Activated CD4-positive, alpha-beta T cell treated with anti-CD3 and anti-CD28 coated beads, Interleukin-2, amount 10 ng/mL, durations not matched to agents 7 days and 5 days (primary cell): ENCODE measurements at regions not wholly inside any gene's neighbourhood (a gene's known extent, or its start where the extent isn't known, plus 50 kb on each side); places are given as distances from the start of the nearest gene placed in this dataset.
"Not testable (repeated sequence)": the region's sequence is repeated elsewhere in the genome, so short reads cannot be mapped to it uniquely, and the experiment has no call there.

ENCODE experiments used
- CTCF ChIA-PET: fragments of 350-600 bp; sonication (Branson Sonifier 250); formaldehyde crosslinking; loops from one replicate; lab custom pipeline; 2021; ENCODE audit warnings: antibody characterized with exemption; lab: Charles Lee
- POLR2A ChIA-PET: fragments of 350-600 bp; sonication (Branson Sonifier 250); formaldehyde crosslinking; loops from one replicate; lab custom pipeline; 2021; ENCODE audit warnings: antibody characterized with exemption; lab: Charles Lee
- DNase-seq: peaks from one replicate; pipeline ENCODE4 v3.0.0-alpha.2; 2020
- H3K27ac Mint-ChIP-seq: one replicate; pipeline ENCODE4 v1.8.0; 2021; ENCODE audit warnings: mild to moderate bottlenecking, moderate library complexity, mixed read lengths
- H3K27me3 Mint-ChIP-seq: one replicate; pipeline ENCODE4 v1.8.0; 2021; ENCODE audit warnings: mixed read lengths
- H3K36me3 Mint-ChIP-seq: one replicate; pipeline ENCODE4 v1.8.0; 2021; ENCODE audit warnings: low read depth, mixed read lengths
- H3K4me1 Mint-ChIP-seq: one replicate; pipeline ENCODE4 v1.8.0; 2021; ENCODE audit warnings: mixed read lengths
- H3K4me3 Mint-ChIP-seq: one replicate; pipeline ENCODE4 v1.8.0; 2021; ENCODE audit warnings: mild to moderate bottlenecking, moderate library complexity, mixed read lengths
- H3K9me3 Mint-ChIP-seq: one replicate; pipeline ENCODE4 v1.8.0; 2021; ENCODE audit warnings: mixed read lengths

DNA sequence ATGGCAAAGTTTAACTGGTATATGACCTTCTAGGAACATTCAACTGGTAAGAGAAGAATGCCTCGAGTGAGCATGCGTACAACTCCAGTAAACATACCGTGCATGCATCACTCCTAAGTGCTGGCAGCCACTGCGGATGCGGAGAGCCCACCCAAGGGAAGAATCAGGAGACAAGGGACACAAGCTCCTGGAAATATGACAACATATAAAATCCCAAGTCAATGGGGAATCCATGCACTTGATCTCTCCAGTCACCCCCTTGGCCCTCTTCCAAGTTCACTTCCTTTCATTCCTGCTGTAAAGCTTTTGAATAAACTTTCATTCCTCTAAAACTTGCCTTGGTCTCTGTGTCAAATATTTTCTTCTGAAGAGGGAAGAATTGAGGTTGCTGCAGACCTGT is 168.7 kb upstream of the TMCC3 start:
- ChIA-PET POLR2A (no interaction called here), CTCF (interaction anchor here (1.6 kb wide), 1 partner anchor 11 kb away, joined by 3 read pairs; no protein-coding TSS in a partner anchor)
- H3K36me3 Mint-ChIP-seq = no peaks in the 10 kb centered on the region
- no peak for DNase-seq
- no peaks in the 10 kb centered on the region for H3K4me1 Mint-ChIP-seq
- H3K27ac Mint-ChIP-seq = no peak overlapping the region
- peaks cover 2% of the 10 kb centered on the region for H3K27me3 Mint-ChIP-seq
- peaks cover 1% of the 10 kb centered on the region for H3K9me3 Mint-ChIP-seq
- H3K4me3 Mint-ChIP-seq = no peak overlapping the region

DNA sequence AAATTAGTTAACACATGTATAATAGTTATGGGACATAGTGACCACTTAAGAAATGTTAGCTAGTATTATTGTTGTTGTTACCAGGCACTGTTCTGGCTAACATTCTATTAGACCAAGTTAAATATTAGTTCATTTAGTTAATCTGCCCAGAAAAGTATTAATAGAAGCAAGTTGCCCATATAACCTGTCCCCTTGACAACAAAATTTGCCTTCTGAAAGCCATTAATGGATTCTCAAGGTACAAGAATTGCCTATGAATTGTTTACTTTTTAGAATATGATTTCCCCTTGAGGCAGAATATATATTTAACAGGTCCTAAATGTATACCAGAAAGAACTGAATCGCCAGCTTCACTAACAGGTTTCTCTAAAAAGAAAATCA is 167.3 kb upstream of the TMCC3 start:
- no peak for DNase-seq
- no peak overlapping the region for H3K27ac Mint-ChIP-seq
- H3K9me3 Mint-ChIP-seq = peaks cover 13% of the 10 kb centered on the region
- no peaks in the 10 kb centered on the region for H3K4me1 Mint-ChIP-seq
- H3K4me3 Mint-ChIP-seq = no peak overlapping the region
- POLR2A ChIA-PET = no interaction called here
- CTCF ChIA-PET = interaction anchor here (0.6 to 1.6 kb wide), 2 partner anchors 9 to 40 kb away, joined by 3 read pairs; no protein-coding TSS in a partner anchor
- peaks cover 2% of the 10 kb centered on the region for H3K27me3 Mint-ChIP-seq
- peaks cover 5% of the 10 kb centered on the region for H3K36me3 Mint-ChIP-seq

DNA sequence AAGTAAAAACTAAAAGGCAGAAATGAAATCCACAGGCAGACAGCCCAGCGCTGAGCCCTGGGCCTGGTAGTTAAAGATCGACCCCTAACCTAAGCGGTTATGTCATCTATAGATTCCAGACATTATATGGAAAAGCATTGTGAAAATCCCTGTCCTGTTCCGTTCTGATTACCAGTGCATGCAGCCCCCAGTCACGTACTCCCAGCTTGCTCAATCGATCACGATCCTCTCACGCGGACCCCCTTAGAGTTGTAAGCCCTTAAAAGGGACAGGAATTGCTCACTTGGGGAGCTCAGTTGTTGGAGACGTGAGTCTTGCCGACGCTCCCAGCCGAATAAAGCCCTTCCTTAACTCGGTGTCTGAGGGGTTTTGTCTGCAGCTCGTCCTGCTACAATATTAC is 166.8 kb upstream of the TMCC3 start:
- DNase-seq, H3K4me3 Mint-ChIP-seq, H3K4me1 Mint-ChIP-seq, H3K36me3 Mint-ChIP-seq, POLR2A ChIA-PET, H3K27ac Mint-ChIP-seq, H3K27me3 Mint-ChIP-seq: not testable (repeated sequence)
- CTCF ChIA-PET = interaction anchor here (0.6 to 1.6 kb wide), 2 partner anchors 9 to 40 kb away, joined by 3 read pairs; no protein-coding TSS in a partner anchor
- peaks cover 13% of the 10 kb centered on the region for H3K9me3 Mint-ChIP-seq

DNA sequence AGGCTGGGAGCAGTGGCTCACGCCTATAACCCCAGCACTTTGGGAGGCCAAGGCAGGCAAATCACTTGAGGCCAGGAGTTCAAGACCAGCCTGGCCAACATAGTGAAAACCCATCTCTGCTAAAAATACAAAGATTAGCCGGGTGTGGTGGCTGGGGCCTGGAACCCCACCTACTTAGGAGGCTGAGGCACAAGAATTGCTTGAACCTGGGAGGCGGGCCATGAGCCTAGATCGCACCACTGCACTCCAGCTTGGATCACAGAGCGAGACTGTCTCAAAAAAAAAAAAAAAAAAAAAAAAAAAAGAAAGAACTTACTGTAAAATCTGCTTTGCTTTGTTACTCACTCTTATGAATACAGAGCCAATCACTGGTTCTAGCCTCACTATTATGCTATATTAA is 166.4 kb upstream of the TMCC3 start:
- H3K27me3 Mint-ChIP-seq, H3K4me3 Mint-ChIP-seq, H3K27ac Mint-ChIP-seq, H3K4me1 Mint-ChIP-seq, DNase-seq, H3K36me3 Mint-ChIP-seq, CTCF ChIA-PET, POLR2A ChIA-PET: not testable (repeated sequence)
- H3K9me3 Mint-ChIP-seq = peaks cover 13% of the 10 kb centered on the region

DNA sequence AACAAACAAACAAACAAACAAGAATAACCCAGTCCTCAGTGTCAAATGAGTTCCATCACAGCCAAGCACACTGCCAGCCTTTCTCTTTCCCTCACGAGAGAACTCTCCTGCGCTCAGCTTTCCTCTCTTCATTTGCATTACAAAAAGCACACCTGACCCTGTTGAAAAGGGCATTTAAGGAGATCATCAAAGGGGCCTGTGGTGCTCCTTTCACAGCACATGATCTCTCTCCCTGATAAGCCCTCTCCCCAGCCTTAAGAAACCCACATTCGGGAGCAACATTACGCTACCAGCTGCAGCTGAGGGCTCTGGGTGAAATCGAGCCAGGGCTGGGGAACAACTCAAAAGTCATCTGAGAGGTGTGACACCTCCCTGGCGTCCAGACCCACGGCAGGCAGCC is 165.6 kb upstream of the TMCC3 start:
- CTCF ChIA-PET = no interaction called here
- no peak overlapping the region for H3K27ac Mint-ChIP-seq
- no peaks in the 10 kb centered on the region for H3K4me1 Mint-ChIP-seq
- H3K27me3 Mint-ChIP-seq = peaks cover 2% of the 10 kb centered on the region
- H3K4me3 Mint-ChIP-seq = no peak overlapping the region
- no peak for DNase-seq
- POLR2A ChIA-PET = no interaction called here
- H3K9me3 Mint-ChIP-seq = peaks cover 17% of the 10 kb centered on the region
- H3K36me3 Mint-ChIP-seq = peaks cover 5% of the 10 kb centered on the region

DNA sequence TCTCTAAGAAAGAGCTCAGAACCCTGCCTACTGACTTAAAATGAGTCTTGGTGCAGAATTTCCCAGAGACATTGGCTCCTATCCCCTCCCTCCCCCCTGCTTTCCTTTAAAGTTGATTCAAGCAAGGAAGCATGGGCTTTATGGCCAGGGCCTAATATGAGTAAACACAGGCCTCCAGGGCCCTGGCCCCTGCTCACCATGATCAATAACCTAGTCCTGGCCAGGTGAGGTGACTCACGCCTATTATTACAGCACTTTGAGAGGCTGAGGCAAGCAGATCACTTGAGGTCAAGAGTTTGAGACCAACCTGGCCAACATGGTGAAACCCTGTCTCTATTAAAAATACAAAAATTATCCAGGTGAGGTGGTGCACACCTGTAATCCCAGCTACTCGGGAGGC is 165.1 kb upstream of the TMCC3 start:
- peaks cover 2% of the 10 kb centered on the region for H3K27me3 Mint-ChIP-seq
- no peak overlapping the region for H3K4me3 Mint-ChIP-seq
- H3K36me3 Mint-ChIP-seq = peaks cover 5% of the 10 kb centered on the region
- H3K27ac Mint-ChIP-seq = no peak overlapping the region
- DNase-seq = no peak
- H3K9me3 Mint-ChIP-seq = peaks cover 17% of the 10 kb centered on the region
- ChIA-PET CTCF (no interaction called here), POLR2A (no interaction called here)
- no peaks in the 10 kb centered on the region for H3K4me1 Mint-ChIP-seq

DNA sequence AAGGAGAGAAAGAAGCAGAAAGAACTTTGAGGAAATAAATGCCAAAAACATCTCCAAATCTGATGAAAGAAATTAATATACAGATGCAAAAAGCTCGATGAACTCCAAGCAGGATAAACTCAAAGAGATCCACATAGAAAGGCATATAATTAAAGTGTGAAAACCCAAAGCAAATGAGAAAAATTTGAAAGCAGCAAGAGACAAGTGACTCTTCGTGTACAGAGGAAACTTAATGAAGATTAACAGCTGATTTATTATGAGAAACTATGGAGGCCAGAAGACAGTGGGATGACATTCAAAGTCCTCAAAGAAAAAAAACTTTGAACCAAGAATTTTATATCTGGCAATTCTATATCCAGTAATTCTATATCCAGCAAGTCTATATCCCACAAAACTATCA is 163.0 kb upstream of the TMCC3 start:
- Mint-ChIP-seq H3K27ac (no peak overlapping the region), H3K4me3 (no peak overlapping the region), H3K9me3 (peaks cover 17% of the 10 kb centered on the region), H3K4me1 (no peaks in the 10 kb centered on the region), H3K27me3 (peaks cover 5% of the 10 kb centered on the region), H3K36me3 (peaks cover 5% of the 10 kb centered on the region)
- no peak for DNase-seq
- POLR2A ChIA-PET = no interaction called here
- CTCF ChIA-PET = no interaction called here

DNA sequence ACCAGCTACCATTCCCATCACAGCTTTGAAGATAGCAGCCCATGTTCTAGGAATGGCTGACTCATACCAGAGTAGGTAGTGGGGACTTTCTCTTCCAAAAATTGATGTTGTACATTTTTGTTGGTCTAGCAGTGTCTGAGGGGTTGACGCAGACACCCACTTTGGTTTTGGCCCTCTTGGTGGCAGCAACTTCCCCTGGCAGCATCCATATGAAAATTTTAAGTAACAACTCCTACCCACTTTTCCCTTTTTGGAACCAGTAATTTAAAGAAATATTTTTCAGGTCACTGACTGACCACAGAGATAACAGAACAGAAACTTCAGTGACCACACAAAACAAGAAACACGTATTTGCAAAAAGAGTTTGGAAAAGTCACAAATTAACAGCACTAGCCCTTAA is 162.0 kb upstream of the TMCC3 start:
- CTCF ChIA-PET = no interaction called here
- peaks cover 5% of the 10 kb centered on the region for H3K36me3 Mint-ChIP-seq
- POLR2A ChIA-PET = no interaction called here
- H3K27ac Mint-ChIP-seq = no peak overlapping the region
- H3K27me3 Mint-ChIP-seq = peaks cover 5% of the 10 kb centered on the region
- H3K9me3 Mint-ChIP-seq = peaks cover 17% of the 10 kb centered on the region
- no peak for DNase-seq
- H3K4me1 Mint-ChIP-seq = no peaks in the 10 kb centered on the region
- H3K4me3 Mint-ChIP-seq = no peak overlapping the region

DNA sequence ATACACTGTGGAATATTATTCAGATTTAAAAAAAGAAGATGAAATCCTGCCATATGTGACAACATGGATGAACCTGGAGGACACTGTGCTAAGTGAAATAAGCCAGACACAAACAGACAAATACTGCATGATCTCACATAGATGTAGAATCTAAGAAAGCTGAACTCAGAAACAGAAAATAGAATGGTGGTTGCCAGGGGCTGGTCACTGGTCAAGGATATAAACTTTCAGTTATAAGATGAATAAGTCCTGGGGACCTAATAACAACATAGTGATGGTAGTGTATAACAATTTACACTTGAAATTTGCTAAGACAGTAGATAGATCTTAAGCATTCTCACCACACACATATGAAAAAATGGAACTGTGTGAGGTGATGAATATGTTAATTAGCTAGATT is 161.3 kb upstream of the TMCC3 start:
- Mint-ChIP-seq H3K27ac (no peak overlapping the region), H3K36me3 (peaks cover 5% of the 10 kb centered on the region), H3K27me3 (peaks cover 4% of the 10 kb centered on the region), H3K9me3 (peaks cover 17% of the 10 kb centered on the region), H3K4me3 (no peak overlapping the region), H3K4me1 (no peaks in the 10 kb centered on the region)
- no peak for DNase-seq
- ChIA-PET CTCF (no interaction called here), POLR2A (no interaction called here)

DNA sequence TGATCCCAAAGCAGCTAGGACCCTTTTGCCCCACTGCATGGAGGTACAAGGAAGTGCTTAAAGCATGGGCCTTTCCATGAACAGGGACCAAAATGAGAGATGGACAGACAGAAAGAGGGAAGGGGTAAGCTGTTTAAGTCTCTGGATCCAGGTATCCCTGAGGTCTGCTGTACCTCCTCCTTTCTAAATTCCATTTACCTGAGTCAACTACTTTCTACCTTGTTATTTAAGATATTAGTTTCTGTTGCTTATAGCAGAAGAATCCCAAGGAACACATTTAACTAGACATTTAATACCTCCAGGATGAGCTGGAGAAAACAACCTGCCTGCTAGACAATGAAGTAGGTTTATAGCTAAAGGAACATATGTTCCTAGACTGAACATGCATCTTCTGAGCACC is 157.6 kb upstream of the TMCC3 start:
- H3K9me3 Mint-ChIP-seq = peaks cover 7% of the 10 kb centered on the region
- CTCF ChIA-PET = interaction anchor here (0.7 to 0.9 kb wide), 2 partner anchors 9 to 10 kb away, joined by 3 read pairs; no protein-coding TSS in a partner anchor
- no peak for DNase-seq
- H3K4me1 Mint-ChIP-seq = no peaks in the 10 kb centered on the region
- POLR2A ChIA-PET = no interaction called here
- H3K36me3 Mint-ChIP-seq = peaks cover 2% of the 10 kb centered on the region
- H3K27me3 Mint-ChIP-seq = peaks cover 4% of the 10 kb centered on the region
- H3K27ac Mint-ChIP-seq = no peak overlapping the region
- H3K4me3 Mint-ChIP-seq = no peak overlapping the region

DNA sequence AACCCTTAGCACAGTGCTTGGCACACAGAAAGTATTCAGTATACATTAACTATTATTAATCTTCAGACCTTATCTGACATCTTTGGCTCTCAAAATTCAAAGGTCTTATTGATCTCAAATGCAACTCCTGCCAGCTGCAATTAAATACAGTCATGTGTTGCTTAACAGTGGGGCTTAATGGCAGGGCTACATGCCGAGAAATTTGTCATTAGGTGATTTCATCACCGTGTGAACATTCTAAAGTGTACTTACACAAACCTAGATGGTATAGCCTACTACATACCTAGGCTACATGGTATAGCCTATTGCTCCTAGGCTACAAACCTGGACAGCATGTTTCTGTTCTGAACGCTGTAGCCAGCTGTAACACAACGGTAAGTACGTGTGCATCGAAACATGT is 156.3 kb upstream of the TMCC3 start:
- H3K4me1 Mint-ChIP-seq = no peaks in the 10 kb centered on the region
- H3K9me3 Mint-ChIP-seq = peaks cover 3% of the 10 kb centered on the region
- H3K4me3 Mint-ChIP-seq = no peak overlapping the region
- POLR2A ChIA-PET = no interaction called here
- CTCF ChIA-PET = no interaction called here
- peaks cover 4% of the 10 kb centered on the region for H3K27me3 Mint-ChIP-seq
- DNase-seq = no peak
- H3K27ac Mint-ChIP-seq = no peak overlapping the region
- H3K36me3 Mint-ChIP-seq = no peaks in the 10 kb centered on the region

DNA sequence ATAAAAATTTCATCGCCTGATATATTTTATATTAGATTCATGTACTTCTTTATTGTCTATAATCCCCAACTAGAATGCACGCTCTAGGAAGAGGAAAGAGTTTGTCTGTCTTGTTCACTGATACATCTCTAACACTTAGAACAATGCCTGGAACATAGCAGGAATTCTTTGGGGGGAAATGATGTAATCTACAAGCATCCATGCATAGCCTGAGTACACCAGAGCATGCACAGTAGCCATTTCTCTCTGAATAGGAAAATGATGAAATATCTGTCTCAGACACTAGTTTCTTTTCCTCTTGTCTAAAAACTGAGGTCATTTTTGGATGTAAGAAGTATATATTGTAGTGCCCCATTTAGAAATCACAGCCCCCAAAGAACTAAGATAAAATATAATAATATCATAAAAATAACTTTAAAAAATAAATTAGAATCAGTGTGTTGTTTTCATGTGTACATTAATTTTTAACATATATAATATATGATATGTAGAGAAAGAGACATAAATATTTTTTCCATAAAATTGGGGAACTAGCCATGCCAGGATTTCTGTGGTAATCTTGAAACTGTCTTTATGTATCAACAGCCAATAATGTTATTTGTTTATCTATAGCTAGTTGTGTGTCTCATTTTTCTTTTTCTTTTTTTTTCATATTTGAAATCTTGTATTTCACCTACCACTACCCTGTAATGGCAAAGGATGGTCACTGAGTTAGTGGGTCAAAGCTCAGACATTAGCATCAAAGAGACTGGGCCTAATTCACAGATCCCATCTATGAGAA is 155.6 kb upstream of the TMCC3 start:
- H3K4me3 Mint-ChIP-seq = no peak overlapping the region
- no peaks in the 10 kb centered on the region for H3K9me3 Mint-ChIP-seq
- no peaks in the 10 kb centered on the region for H3K36me3 Mint-ChIP-seq
- DNase-seq = no peak
- no peaks in the 10 kb centered on the region for H3K4me1 Mint-ChIP-seq
- POLR2A ChIA-PET = no interaction called here
- no peak overlapping the region for H3K27ac Mint-ChIP-seq
- H3K27me3 Mint-ChIP-seq = peaks cover 4% of the 10 kb centered on the region
- CTCF ChIA-PET = no interaction called here

DNA sequence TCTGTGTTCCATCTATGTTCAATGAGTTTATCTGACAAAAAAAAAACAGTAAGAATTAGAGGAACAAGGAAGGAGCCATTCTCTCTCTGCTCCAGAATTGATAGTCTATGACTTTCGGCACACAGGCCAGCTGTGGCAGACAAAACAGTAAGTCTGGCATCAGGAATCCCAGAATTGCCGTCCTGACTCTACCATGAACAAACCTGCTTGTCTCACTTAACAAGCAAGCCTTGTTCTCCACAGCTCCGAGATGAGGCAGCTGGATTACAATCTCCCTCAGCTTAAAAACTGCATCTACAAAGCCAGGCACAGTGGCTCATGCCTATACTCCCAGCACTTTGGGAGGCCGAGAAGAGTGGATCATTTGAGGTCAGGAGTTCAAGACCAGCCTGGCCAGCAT is 153.6 kb upstream of the TMCC3 start:
- ChIA-PET CTCF (no interaction called here), POLR2A (no interaction called here)
- Mint-ChIP-seq H3K9me3 (no peaks in the 10 kb centered on the region), H3K27me3 (peaks cover under 1% of the 10 kb centered on the region), H3K4me3 (no peak overlapping the region), H3K36me3 (no peaks in the 10 kb centered on the region), H3K27ac (no peak overlapping the region), H3K4me1 (no peaks in the 10 kb centered on the region)
- no peak for DNase-seq

DNA sequence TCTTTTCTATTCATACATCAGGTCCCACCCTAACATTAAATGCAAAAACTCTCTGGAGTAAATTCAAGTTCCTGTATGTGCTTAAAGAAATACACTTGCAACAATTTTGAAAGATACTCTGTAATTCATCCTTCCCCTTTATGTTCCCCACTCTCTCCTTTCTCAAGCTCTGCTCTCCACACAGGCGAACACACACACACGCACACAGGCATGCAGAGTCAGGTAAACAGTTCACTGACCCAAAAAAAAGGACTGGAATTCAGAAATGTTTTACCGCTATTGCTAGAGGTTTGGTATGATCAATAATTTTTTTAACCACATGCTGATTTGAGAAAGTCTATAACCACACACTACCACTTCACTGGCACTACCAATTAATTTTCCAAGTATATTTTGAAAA is 152.4 kb upstream of the TMCC3 start:
- Mint-ChIP-seq H3K4me1 (no peaks in the 10 kb centered on the region), H3K27ac (no peak overlapping the region), H3K4me3 (no peak overlapping the region), H3K9me3 (no peaks in the 10 kb centered on the region), H3K27me3 (peaks cover 3% of the 10 kb centered on the region), H3K36me3 (no peaks in the 10 kb centered on the region)
- ChIA-PET CTCF (no interaction called here), POLR2A (no interaction called here)
- no peak for DNase-seq
